MM.1S (cell line): ENCODE measurements at regions not wholly inside any gene's neighbourhood (a gene's known extent, or its start where the extent isn't known, plus 50 kb on each side); places are given as distances from the start of the nearest gene placed in this dataset.

ENCODE experiments used
- DNase-seq: peaks from one replicate; pipeline ENCODE4 v3.0.0-alpha.2; 2015
- H2AFZ ChIP-seq: fragments of 300-600 bp; sonication (generic); 2 replicates; pipeline ENCODE4 v1.6.0; 2016; ENCODE audit warnings: antibody characterized with exemption, low read length
- H3F3A ChIP-seq: fragments of 300-600 bp; sonication (generic); 2 replicates; pipeline ENCODE4 v1.6.1; 2016; ENCODE audit warnings: mild to moderate bottlenecking, antibody characterized with exemption, low read length, moderate library complexity, mixed read lengths; ENCODE audit not compliant: insufficient read depth
- H3K27ac ChIP-seq: fragments of 300-600 bp; sonication (generic); 2 replicates; pipeline ENCODE4 v1.5.1; 2016; ENCODE audit warnings: mild to moderate bottlenecking, low read length
- H3K27me3 ChIP-seq: fragments of 300-600 bp; sonication (generic); replicated peaks from 2 replicates; pipeline ENCODE4 v1.6.0; 2016; ENCODE audit warnings: low read length; ENCODE audit not compliant: insufficient read depth
- H3K36me3 ChIP-seq: fragments of 300-600 bp; sonication (generic); replicated peaks from 2 replicates; pipeline ENCODE4 v1.6.1; 2016; ENCODE audit warnings: mild to moderate bottlenecking, low read length, mixed read lengths; ENCODE audit not compliant: insufficient read depth
- H3K4me1 ChIP-seq: fragments of 300-600 bp; sonication (generic); 2 replicates; pipeline ENCODE4 v1.6.1; 2016; ENCODE audit warnings: low read length, mixed read lengths
- H3K4me2 ChIP-seq: fragments of 300-600 bp; sonication (generic); 2 replicates; pipeline ENCODE4 v1.6.0; 2016; ENCODE audit warnings: low read depth, low read length
- H3K4me3 ChIP-seq: fragments of 300-600 bp; sonication (generic); 2 replicates; pipeline ENCODE4 v1.5.1; 2016; ENCODE audit warnings: low read length, mixed read lengths
- H3K79me2 ChIP-seq: fragments of 300-600 bp; sonication (generic); 2 replicates; pipeline ENCODE4 v1.6.1; 2016; ENCODE audit warnings: mixed run types, low read length, mixed read lengths
- H3K9ac ChIP-seq: fragments of 300-600 bp; sonication (generic); 2 replicates; pipeline ENCODE4 v1.6.1; 2016; ENCODE audit warnings: low read length, mixed read lengths
- H3K9me2 ChIP-seq: fragments of 300-600 bp; sonication (generic); replicated peaks from 2 replicates; pipeline ENCODE4 v1.6.1; 2016; ENCODE audit warnings: mild to moderate bottlenecking, low read length, mixed read lengths; ENCODE audit not compliant: insufficient read depth
- H3K9me3 ChIP-seq: fragments of 300-600 bp; sonication (generic); replicated peaks from 2 replicates; pipeline ENCODE4 v1.6.1; 2016; ENCODE audit warnings: mild to moderate bottlenecking, low read length, mixed read lengths; ENCODE audit not compliant: insufficient read depth
- H4K20me1 ChIP-seq: fragments of 300-600 bp; sonication (generic); 2 replicates; pipeline ENCODE4 v1.6.1; 2016; ENCODE audit warnings: mild to moderate bottlenecking, low read length, moderate library complexity, mixed read lengths; ENCODE audit not compliant: insufficient read depth
- CTCF ChIP-seq: fragments of 300-600 bp; sonication (generic); IDR thresholded peaks from 2 replicates; pipeline ENCODE4 v1.5.1; 2016; ENCODE audit warnings: antibody characterized with exemption, low read length, mixed read lengths
- EZH2 ChIP-seq: fragments of 300-600 bp; sonication (generic); optimal IDR thresholded peaks from 2 replicates; pipeline ENCODE3; 2017; ENCODE audit warnings: low read depth, mild to moderate bottlenecking, antibody characterized with exemption, low read length, mixed read lengths
- EZH2phosphoT487 ChIP-seq: fragments of 300-600 bp; sonication (generic); IDR thresholded peaks from 2 replicates; pipeline ENCODE4 v1.6.1; 2018; ENCODE audit warnings: antibody characterized with exemption, low read length

- no peak for DNase-seq
- Histone ChIP-seq H3K27me3 (no peaks in the 10 kb centered on the region), H3K9me2 (no peaks in the 10 kb centered on the region), H3K9me3 (no peaks in the 10 kb centered on the region), H3K9ac (no peak overlapping the region), H3K4me1 (no peaks in the 10 kb centered on the region), H3K27ac (no peak overlapping the region), H3K4me2 (no peak overlapping the region), H2AFZ (no peak overlapping the region), H3K36me3 (no peaks in the 10 kb centered on the region), H4K20me1 (no peaks in the 10 kb centered on the region), H3K4me3 (no peak overlapping the region), H3F3A (no peaks in the 10 kb centered on the region), H3K79me2 (no peaks in the 10 kb centered on the region)
- no peak for TF ChIP-seq CTCF
- no peak for TF ChIP-seq EZH2phosphoT487
- TF ChIP-seq EZH2 = no peak
Measured at GRCh38 chr5:34497470-34497808, 158.7 kb upstream of the RAI14 start.

- no peaks in the 10 kb centered on the region for H3K36me3 ChIP-seq
- no peak overlapping the region for H3K27ac ChIP-seq
- no peaks in the 10 kb centered on the region for H3K27me3 ChIP-seq
- DNase-seq = no peak
- H3K9me2 ChIP-seq = no peaks in the 10 kb centered on the region
- H3K4me1 ChIP-seq = no peaks in the 10 kb centered on the region
- H3K4me2 ChIP-seq = no peak overlapping the region
- no peaks in the 10 kb centered on the region for H3K79me2 ChIP-seq
- no peaks in the 10 kb centered on the region for H3K9me3 ChIP-seq
- H3F3A ChIP-seq = no peaks in the 10 kb centered on the region
- no peak overlapping the region for H2AFZ ChIP-seq
- no peak overlapping the region for H3K9ac ChIP-seq
- no peaks in the 10 kb centered on the region for H4K20me1 ChIP-seq
- TF ChIP-seq EZH2phosphoT487 (no peak), EZH2 (no peak), CTCF (no peak)
- no peak overlapping the region for H3K4me3 ChIP-seq
Measured at GRCh38 chr5:34498572-34498971, 157.6 kb upstream of the RAI14 start.

GRCh38 chr5:34499001-34499734, 157.0 kb upstream of the RAI14 start:
- Histone ChIP-seq H3K79me2 (no peaks in the 10 kb centered on the region), H3K4me2 (no peak overlapping the region), H3K9ac (no peak overlapping the region), H3K27me3 (no peaks in the 10 kb centered on the region), H2AFZ (0 out of 2 replicates have a peak overlapping the region, but pooled peaks have one; percentile 19), H3K36me3 (no peaks in the 10 kb centered on the region), H3F3A (no peaks in the 10 kb centered on the region), H3K4me1 (no peaks in the 10 kb centered on the region), H3K9me2 (no peaks in the 10 kb centered on the region), H3K27ac (no peak overlapping the region), H4K20me1 (no peaks in the 10 kb centered on the region), H3K9me3 (no peaks in the 10 kb centered on the region), H3K4me3 (no peak overlapping the region)
- TF ChIP-seq EZH2phosphoT487 (no peak), CTCF (no peak), EZH2 (no peak)
- DNase-seq = no peak
